DMS 273 (cell line): ENCODE measurements at regions not wholly inside any gene's neighbourhood (a gene's known extent, or its start where the extent isn't known, plus 50 kb on each side); places are given as distances from the start of the nearest gene placed in this dataset.

ENCODE experiments used
- DNase-seq: peaks from one replicate; lab custom pipeline; 2025; ENCODE audit not compliant: unreplicated experiment; lab: John Stamatoyannopoulos, UW

GRCh38 chr20:4521170-4521968, 164.9 kb upstream of the PRNP start:
- DNase-seq = no peak

GRCh38 chr20:4519534-4519933, 166.7 kb upstream of the PRNP start:
- DNase-seq = peak; percentile 30

DNA sequence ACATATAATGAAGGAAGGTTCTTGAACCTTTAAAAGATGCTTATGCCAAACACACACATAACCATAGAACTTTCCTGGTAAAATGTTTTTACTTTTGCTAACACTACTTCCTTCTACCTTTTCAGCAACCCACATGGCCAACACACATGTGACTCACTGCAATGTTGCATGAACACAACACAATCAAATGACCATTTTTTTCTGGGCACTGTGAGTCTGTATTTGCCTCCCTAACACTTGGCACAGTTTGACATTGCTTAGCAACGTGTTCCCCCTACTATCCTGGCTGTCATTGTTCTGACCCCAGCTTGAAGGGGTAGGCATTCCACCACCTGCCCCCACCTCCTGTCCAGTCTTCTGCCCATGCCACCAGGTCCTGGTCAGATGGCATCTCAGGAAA, 169.4 kb upstream of the PRNP start:
- DNase-seq = no peak

DNA sequence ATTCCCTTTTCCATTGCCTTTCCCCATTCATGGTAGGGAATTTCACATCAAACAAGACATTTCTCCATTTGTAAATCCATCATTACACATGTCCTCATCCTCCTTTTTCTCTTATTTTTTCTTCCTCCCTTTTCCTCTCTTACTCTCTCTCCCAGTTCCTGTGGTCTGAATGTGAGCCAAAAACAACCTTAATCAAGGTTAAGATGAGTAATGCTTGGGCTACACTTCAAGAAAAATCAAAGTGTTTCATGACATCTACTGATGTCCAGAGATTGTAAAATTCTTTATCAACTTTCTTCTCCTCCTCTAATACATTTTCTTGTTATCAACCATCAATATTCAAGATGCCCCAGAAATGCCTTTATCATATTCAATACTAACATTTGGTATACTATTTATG, 172.5 kb upstream of the PRNP start:
- no peak for DNase-seq

GRCh38 chr20:4512891-4513550, 173.2 kb upstream of the PRNP start:
- no peak for DNase-seq

DNA sequence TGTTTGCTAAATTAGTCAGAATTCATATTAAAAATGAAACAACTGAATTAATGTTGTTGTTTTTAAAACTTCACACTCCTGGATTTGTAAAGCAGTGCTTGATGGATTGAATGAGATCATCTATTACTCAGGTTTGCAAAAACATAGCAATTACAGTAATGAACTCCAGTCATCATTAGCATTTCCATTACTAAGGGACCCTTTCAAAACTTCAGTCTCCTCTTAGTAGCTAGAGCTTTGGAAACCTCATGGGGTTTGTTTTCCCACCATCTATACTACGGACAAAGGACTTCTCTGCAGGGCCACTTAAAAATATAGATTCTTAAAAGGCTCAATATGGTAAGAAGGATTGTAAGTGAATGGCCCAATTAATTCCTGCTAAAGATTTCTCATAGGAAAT, 174.5 kb upstream of the PRNP start:
- no peak for DNase-seq

DNA sequence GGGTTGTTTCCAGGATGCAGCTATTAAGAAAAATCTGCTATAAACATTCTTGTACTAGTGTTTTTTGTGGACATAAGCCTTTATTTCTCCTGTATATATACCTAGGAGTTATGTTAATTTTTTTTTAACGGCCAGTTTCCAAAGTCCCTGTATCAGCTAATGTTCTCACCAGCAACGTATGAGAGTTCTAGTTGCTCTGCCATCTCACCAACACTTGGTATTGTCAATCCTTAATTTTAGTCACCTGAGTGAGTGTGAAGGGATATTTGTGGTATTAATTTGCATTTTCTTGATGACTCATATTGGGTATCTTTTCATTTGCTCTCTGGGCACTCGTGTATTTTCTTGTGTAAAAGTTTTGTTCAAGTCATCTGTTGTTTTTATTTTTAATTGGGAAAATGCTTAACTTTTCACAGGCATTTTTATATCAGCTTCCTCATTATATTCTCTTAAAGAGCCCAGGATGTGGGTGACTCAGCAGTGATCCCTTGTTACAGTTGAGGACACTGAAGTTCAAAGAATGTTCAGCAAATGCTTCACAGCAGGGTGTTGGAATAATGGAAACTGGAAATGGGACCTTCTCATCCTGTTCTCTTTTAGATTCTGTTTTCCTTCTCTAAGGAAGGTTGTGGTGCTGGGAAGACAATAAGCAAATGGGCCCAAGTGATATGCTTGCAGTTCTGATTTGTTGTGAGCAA, 176.3 kb upstream of the PRNP start:
- no peak for DNase-seq

DNA sequence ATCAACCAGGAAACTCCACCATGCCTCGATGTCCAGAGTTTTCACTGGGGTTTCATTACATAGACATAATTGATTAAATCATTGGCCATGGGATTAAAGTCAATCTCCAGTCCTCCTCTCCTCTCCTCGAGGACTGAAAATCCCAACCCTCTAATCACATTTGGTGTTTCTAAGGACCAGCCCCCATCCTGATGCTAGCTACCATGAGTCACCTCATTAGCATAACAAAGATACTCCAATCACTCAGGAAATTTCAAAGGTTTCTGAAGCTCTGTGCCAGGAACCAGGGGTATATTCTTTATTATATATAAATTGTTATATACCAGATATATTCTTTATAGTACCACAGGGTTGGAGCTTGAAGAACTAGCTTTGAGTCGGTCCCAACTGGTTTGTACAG, 177.5 kb upstream of the PRNP start:
- no peak for DNase-seq

GRCh38 chr20:4507288-4507719, 179.0 kb upstream of the PRNP start:
- no peak for DNase-seq

GRCh38 chr20:4504814-4505213, 181.4 kb upstream of the PRNP start:
- DNase-seq = no peak

GRCh38 chr20:4502756-4503155, 183.5 kb upstream of the PRNP start:
- no peak for DNase-seq

- no peak for DNase-seq
Observed at GRCh38 chr20:4493386-4493785, 192.9 kb upstream of the PRNP start.

DNA sequence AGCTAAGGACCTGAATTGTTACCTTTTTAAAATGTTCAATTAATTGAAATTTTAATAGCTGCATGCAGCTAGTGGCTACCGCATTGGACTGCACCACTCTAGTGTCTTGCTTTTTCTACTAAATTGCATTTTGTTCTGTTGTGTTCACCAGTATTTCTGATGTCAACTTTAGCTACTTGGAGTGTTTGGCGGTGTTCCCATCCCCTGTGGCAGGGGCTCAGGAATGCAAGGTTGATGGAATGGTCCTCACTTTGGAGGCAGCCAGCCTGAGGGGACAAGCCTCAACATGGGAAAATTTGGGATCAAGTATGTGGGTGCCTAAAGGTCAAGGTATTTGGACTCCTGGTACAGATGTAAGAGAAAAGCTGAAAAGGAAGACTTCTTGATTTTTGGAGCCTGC, 194.6 kb upstream of the PRNP start:
- no peak for DNase-seq

DNA sequence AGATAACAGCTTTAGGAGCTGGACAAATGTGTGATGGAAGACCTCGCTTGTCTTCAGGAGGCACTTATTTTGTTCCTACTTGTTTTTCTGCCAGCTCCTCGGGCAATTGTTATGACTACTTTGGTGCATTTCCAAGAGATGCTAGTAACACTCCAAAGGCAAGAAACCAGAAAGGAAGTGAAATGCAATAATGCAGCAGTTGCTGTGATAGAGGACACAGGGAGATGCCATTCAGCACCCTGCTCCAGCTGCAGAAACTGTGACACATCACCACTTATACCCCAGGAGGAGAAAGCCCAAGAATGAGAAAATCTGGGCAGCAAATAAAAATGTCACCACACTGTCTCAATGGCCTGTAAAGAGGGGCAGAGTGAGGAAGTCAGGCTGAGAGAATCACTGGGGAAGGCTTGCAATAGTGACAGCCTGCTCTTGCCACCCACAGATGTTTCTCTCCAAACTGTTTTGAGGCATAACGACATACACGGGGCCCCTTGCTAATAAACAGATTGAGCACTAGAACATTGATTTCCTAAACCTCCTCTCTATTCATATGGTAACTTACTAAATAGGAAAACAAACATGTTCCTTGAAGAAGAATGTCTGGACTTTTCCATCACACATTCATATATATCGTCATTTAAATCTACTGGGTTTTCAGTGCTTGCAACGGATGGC, 195.5 kb upstream of the PRNP start:
- DNase-seq = no peak

GRCh38 chr20:4490045-4490444, 196.2 kb upstream of the PRNP start:
- DNase-seq = no peak

GRCh38 chr20:4488407-4489339, 197.6 kb upstream of the PRNP start:
- no peak for DNase-seq

GRCh38 chr20:4484379-4484997, 201.8 kb upstream of the PRNP start:
- peak; percentile 23 for DNase-seq

DNA sequence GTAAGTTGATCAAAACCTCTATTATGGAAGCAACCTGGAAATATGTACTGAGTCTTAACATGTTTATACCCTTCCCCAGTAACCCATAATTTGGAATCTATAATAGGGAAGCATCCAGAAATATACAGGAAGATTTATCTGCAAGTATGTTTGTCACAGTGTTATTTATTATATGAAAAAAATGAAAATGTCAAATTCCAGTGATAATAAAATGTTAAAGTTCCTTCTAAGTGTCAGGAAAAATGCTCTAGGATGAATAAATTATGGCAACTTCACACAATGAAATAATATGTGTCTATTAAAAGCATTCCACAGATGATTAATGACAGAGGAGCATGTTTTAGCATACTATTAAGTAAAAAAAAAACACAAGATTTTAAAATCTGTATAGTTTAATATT, 202.3 kb upstream of the PRNP start:
- no peak for DNase-seq

- DNase-seq = no peak
Observed at GRCh38 chr20:4483486-4483885, 202.8 kb upstream of the PRNP start.

- no peak for DNase-seq
Observed at GRCh38 chr20:4480104-4480503, 206.2 kb upstream of the PRNP start.
